ENCODE measurements at regions not wholly inside any gene's neighbourhood (a gene's known extent, or its start where the extent isn't known, plus 50 kb on each side); places are given as distances from the start of the nearest gene placed in this dataset.

- H3K79me2 ChIP-seq (ENCODE audit: insufficient read depth, low read depth): no peaks in the 10 kb centered on the region
- no peak overlapping the region for H3K4me2 ChIP-seq
- H2AFZ ChIP-seq (ENCODE audit: low read depth): no peak overlapping the region
- H3K27me3 ChIP-seq (ENCODE audit: insufficient read depth, low read depth): no peaks in the 10 kb centered on the region
- no peak overlapping the region for H3K27ac ChIP-seq
- no peak for TF ChIP-seq CTCF (conservative IDR thresholded peaks at IDR 0.05; ENCODE audit: low read depth, low read length)
- H3K4me1 ChIP-seq (ENCODE audit: low read depth, poor library complexity, severe bottlenecking): peaks cover 16% of the 10 kb centered on the region
- no peaks in the 10 kb centered on the region for H4K20me1 ChIP-seq (ENCODE audit: insufficient read depth)
- H3K36me3 ChIP-seq (ENCODE audit: insufficient read depth): no peaks in the 10 kb centered on the region
- H3K9ac ChIP-seq: no peak overlapping the region
- no peak overlapping the region for H3K4me3 ChIP-seq (IDR thresholded peaks at IDR 0.05; ENCODE audit: insufficient read depth, low read depth, low read length)
Measured at GRCh38 chr15:75143738-75144334, 57.8 kb upstream of the C15orf39 start.

GRCh38 chr15:75145027-75145841 is 56.4 kb upstream of the C15orf39 start:
- Histone ChIP-seq H3K27me3 (ENCODE audit: insufficient read depth, low read depth) (no peaks in the 10 kb centered on the region), H3K79me2 (ENCODE audit: insufficient read depth, low read depth) (no peaks in the 10 kb centered on the region), H2AFZ (ENCODE audit: low read depth) (peak overlapping the region; percentile 34; the same call in 1 of the 2 replicates), H3K27ac (no peak overlapping the region), H3K4me2 (peak overlapping the region; percentile 13; the same call in 1 of the 2 replicates), H3K4me1 (ENCODE audit: low read depth, poor library complexity, severe bottlenecking) (peaks cover 25% of the 10 kb centered on the region), H4K20me1 (ENCODE audit: insufficient read depth) (no peaks in the 10 kb centered on the region), H3K9ac (no peak overlapping the region), H3K4me3 (IDR thresholded peaks at IDR 0.05; ENCODE audit: insufficient read depth, low read depth, low read length) (no peak overlapping the region), H3K36me3 (ENCODE audit: insufficient read depth) (no peaks in the 10 kb centered on the region)
- TF ChIP-seq CTCF (conservative IDR thresholded peaks at IDR 0.05; ENCODE audit: low read depth, low read length): no peak

GRCh38 chr15:75148280-75148679 is 53.4 kb upstream of the C15orf39 start:
- H3K79me2 ChIP-seq (ENCODE audit: insufficient read depth, low read depth): no peaks in the 10 kb centered on the region
- H3K27me3 ChIP-seq (ENCODE audit: insufficient read depth, low read depth): no peaks in the 10 kb centered on the region
- H4K20me1 ChIP-seq (ENCODE audit: insufficient read depth): no peaks in the 10 kb centered on the region
- H3K4me1 ChIP-seq (ENCODE audit: low read depth, poor library complexity, severe bottlenecking): peaks cover 28% of the 10 kb centered on the region
- no peak for TF ChIP-seq CTCF (conservative IDR thresholded peaks at IDR 0.05; ENCODE audit: low read depth, low read length)
- no peak overlapping the region for H3K27ac ChIP-seq
- no peaks in the 10 kb centered on the region for H3K36me3 ChIP-seq (ENCODE audit: insufficient read depth)
- H3K4me3 ChIP-seq (IDR thresholded peaks at IDR 0.05; ENCODE audit: insufficient read depth, low read depth, low read length): no peak overlapping the region
- H3K9ac ChIP-seq: no peak overlapping the region
- no peak overlapping the region for H2AFZ ChIP-seq (ENCODE audit: low read depth)
- no peak overlapping the region for H3K4me2 ChIP-seq

GRCh38 chr15:75149867-75150709 is 51.6 kb upstream of the C15orf39 start:
- Histone ChIP-seq H3K27me3 (ENCODE audit: insufficient read depth, low read depth) (no peaks in the 10 kb centered on the region), H3K4me3 (IDR thresholded peaks at IDR 0.05; ENCODE audit: insufficient read depth, low read depth, low read length) (no peak overlapping the region), H3K36me3 (ENCODE audit: insufficient read depth) (no peaks in the 10 kb centered on the region), H2AFZ (ENCODE audit: low read depth) (no peak overlapping the region), H3K79me2 (ENCODE audit: insufficient read depth, low read depth) (no peaks in the 10 kb centered on the region), H3K4me1 (ENCODE audit: low read depth, poor library complexity, severe bottlenecking) (peaks cover 25% of the 10 kb centered on the region), H3K27ac (no peak overlapping the region), H3K9ac (no peak overlapping the region), H4K20me1 (ENCODE audit: insufficient read depth) (no peaks in the 10 kb centered on the region), H3K4me2 (no peak overlapping the region)
- no peak for TF ChIP-seq CTCF (conservative IDR thresholded peaks at IDR 0.05; ENCODE audit: low read depth, low read length)

Data from KMS-11 (cell line).